ENCODE measurements at regions not wholly inside any gene's neighbourhood (a gene's known extent, or its start where the extent isn't known, plus 50 kb on each side); places are given as distances from the start of the nearest gene placed in this dataset.

DNA sequence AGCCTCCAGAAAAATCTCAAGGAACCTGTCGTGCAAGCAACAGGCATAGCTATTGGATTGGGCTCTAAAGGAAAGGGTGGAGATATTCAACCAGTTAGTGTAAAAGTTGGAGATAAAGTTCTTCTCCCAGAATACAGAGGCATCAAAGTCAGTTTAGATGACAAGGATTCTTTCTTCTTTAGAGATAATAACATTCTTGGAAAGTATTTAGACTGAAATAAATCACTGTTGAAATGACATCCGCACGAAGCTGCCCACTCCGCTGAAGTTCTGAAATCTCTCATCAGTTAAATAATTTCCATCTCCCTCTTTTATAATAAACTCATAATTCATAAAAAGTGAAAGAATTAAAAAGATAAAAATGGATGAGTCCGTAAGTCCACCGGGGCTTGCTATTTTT, 1354.9 kb upstream of the TMEM132C start:
- Histone ChIP-seq H3K36me3 (ENCODE audit: insufficient read depth, low read length) (no peaks in the 10 kb centered on the region), H3F3A (ENCODE audit: insufficient read depth, low read length) (no peaks in the 10 kb centered on the region), H3K4me3 (ENCODE audit: low read depth, low read length, poor library complexity, severe bottlenecking) (no peak overlapping the region), H2AFZ (ENCODE audit: low read length) (no peak overlapping the region), H3K9ac (ENCODE audit: low read length) (no peak overlapping the region), H3K27ac (ENCODE audit: low read depth, low read length, poor library complexity, severe bottlenecking) (no peak overlapping the region), H3K4me1 (ENCODE audit: insufficient read depth, low read length, severe bottlenecking) (no peaks in the 10 kb centered on the region), H3K4me2 (ENCODE audit: low read length) (no peak overlapping the region), H3K9me2 (ENCODE audit: low read depth, low read length) (no peaks in the 10 kb centered on the region), H3K79me2 (ENCODE audit: insufficient read depth, low read length) (no peaks in the 10 kb centered on the region), H3K27me3 (ENCODE audit: insufficient read depth, low read length) (no peaks in the 10 kb centered on the region), H3K9me3 (ENCODE audit: low read length) (no peaks in the 10 kb centered on the region), H4K20me1 (ENCODE audit: insufficient read depth, low read length) (no peaks in the 10 kb centered on the region)
- TF ChIP-seq EZH2 (IDR thresholded peaks at IDR 0.05; ENCODE audit: borderline replicate concordance, low read length) (no peak), CTCF (IDR thresholded peaks at IDR 0.05; ENCODE audit: low read length) (no peak)

GRCh38 chr12:126914170-126914793, 1352.7 kb upstream of the TMEM132C start:
- Histone ChIP-seq H3K9ac (ENCODE audit: low read length) (no peak overlapping the region), H3K4me1 (ENCODE audit: insufficient read depth, low read length, severe bottlenecking) (no peaks in the 10 kb centered on the region), H4K20me1 (ENCODE audit: insufficient read depth, low read length) (no peaks in the 10 kb centered on the region)

GRCh38 chr12:126915309-126915708, 1351.7 kb upstream of the TMEM132C start:
- no peaks in the 10 kb centered on the region for H3K27me3 ChIP-seq (ENCODE audit: insufficient read depth, low read length)
- no peaks in the 10 kb centered on the region for H3K36me3 ChIP-seq (ENCODE audit: insufficient read depth, low read length)
- no peaks in the 10 kb centered on the region for H3K9me3 ChIP-seq (ENCODE audit: low read length)
- H3K9ac ChIP-seq (ENCODE audit: low read length), result no peak overlapping the region
- no peaks in the 10 kb centered on the region for H3K4me1 ChIP-seq (ENCODE audit: insufficient read depth, low read length, severe bottlenecking)
- H3K79me2 ChIP-seq (ENCODE audit: insufficient read depth, low read length), result no peaks in the 10 kb centered on the region
- no peaks in the 10 kb centered on the region for H4K20me1 ChIP-seq (ENCODE audit: insufficient read depth, low read length)
- H3F3A ChIP-seq (ENCODE audit: insufficient read depth, low read length), result no peaks in the 10 kb centered on the region; the same call in 1 of the 2 replicates
- no peak overlapping the region for H3K4me2 ChIP-seq (ENCODE audit: low read length)
- TF ChIP-seq EZH2 (IDR thresholded peaks at IDR 0.05; ENCODE audit: borderline replicate concordance, low read length) (no peak), CTCF (IDR thresholded peaks at IDR 0.05; ENCODE audit: low read length) (no peak)
- H3K9me2 ChIP-seq (ENCODE audit: low read depth, low read length), result no peaks in the 10 kb centered on the region
- H3K27ac ChIP-seq (ENCODE audit: low read depth, low read length, poor library complexity, severe bottlenecking), result no peak overlapping the region
- no peak overlapping the region for H3K4me3 ChIP-seq (ENCODE audit: low read depth, low read length, poor library complexity, severe bottlenecking)
- no peak overlapping the region for H2AFZ ChIP-seq (ENCODE audit: low read length)

More at GRCh38 chr12:126914170-126914793, 1352.7 kb upstream of the TMEM132C start:
- TF ChIP-seq CTCF (IDR thresholded peaks at IDR 0.05; ENCODE audit: low read length), result no peak
- no peak for TF ChIP-seq EZH2 (IDR thresholded peaks at IDR 0.05; ENCODE audit: borderline replicate concordance, low read length)
- Histone ChIP-seq H3K4me3 (ENCODE audit: low read depth, low read length, poor library complexity, severe bottlenecking) (no peak overlapping the region), H3K79me2 (ENCODE audit: insufficient read depth, low read length) (no peaks in the 10 kb centered on the region), H3K9me2 (ENCODE audit: low read depth, low read length) (no peaks in the 10 kb centered on the region), H3K36me3 (ENCODE audit: insufficient read depth, low read length) (no peaks in the 10 kb centered on the region), H3F3A (ENCODE audit: insufficient read depth, low read length) (no peaks in the 10 kb centered on the region), H3K27me3 (ENCODE audit: insufficient read depth, low read length) (no peaks in the 10 kb centered on the region), H3K4me2 (ENCODE audit: low read length) (no peak overlapping the region), H3K27ac (ENCODE audit: low read depth, low read length, poor library complexity, severe bottlenecking) (no peak overlapping the region), H3K9me3 (ENCODE audit: low read length) (no peaks in the 10 kb centered on the region), H2AFZ (ENCODE audit: low read length) (no peak overlapping the region)
